ENCODE measurements at regions not wholly inside any gene's neighbourhood (a gene's known extent, or its start where the extent isn't known, plus 50 kb on each side); places are given as distances from the start of the nearest gene placed in this dataset.

DNA sequence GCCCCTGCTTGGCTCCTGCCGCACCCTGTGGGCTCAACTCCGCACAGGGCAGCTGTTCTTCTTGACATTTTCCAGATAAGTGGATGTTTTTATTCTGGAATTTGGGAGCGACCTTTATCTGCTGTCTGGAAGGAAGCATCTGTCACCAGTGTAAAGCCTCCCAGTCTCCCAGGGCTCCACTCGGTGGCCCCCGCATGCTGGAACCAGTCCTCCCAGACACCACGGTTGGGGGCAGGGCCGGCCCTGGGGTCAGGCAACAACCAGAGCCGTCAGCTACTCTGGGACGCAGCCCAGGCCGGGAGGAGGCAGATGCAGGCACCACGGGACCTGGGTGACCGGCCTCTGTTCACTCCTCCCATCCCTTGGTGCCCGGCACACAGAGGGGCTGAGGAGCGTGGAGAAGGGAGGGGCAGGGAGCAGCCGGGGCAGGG is 92.8 kb upstream of the ADAMTS2 start:
- TF ChIP-seq, protein P1, sequence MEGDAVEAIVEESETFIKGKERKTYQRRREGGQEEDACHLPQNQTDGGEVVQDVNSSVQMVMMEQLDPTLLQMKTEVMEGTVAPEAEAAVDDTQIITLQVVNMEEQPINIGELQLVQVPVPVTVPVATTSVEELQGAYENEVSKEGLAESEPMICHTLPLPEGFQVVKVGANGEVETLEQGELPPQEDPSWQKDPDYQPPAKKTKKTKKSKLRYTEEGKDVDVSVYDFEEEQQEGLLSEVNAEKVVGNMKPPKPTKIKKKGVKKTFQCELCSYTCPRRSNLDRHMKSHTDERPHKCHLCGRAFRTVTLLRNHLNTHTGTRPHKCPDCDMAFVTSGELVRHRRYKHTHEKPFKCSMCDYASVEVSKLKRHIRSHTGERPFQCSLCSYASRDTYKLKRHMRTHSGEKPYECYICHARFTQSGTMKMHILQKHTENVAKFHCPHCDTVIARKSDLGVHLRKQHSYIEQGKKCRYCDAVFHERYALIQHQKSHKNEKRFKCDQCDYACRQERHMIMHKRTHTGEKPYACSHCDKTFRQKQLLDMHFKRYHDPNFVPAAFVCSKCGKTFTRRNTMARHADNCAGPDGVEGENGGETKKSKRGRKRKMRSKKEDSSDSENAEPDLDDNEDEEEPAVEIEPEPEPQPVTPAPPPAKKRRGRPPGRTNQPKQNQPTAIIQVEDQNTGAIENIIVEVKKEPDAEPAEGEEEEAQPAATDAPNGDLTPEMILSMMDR (IDR thresholded peaks at IDR 0.05) = no peak
- intact Hi-C loops (cut with DNase I) = no loop called here
- H3K4me3 ChIP-seq = no peak overlapping the region
- H3K9me3 ChIP-seq = no peaks in the 10 kb centered on the region
- H3K27ac ChIP-seq = no peak overlapping the region
- H3K36me3 ChIP-seq = no peaks in the 10 kb centered on the region
- no peak overlapping the region for H3K9ac ChIP-seq (ENCODE audit: low read depth in 2 of 2, low read length in 2 of 2)
- no peak for DNase-seq
- H3K4me1 ChIP-seq = no peaks in the 10 kb centered on the region
- no peaks in the 10 kb centered on the region for H3K27me3 ChIP-seq

DNA sequence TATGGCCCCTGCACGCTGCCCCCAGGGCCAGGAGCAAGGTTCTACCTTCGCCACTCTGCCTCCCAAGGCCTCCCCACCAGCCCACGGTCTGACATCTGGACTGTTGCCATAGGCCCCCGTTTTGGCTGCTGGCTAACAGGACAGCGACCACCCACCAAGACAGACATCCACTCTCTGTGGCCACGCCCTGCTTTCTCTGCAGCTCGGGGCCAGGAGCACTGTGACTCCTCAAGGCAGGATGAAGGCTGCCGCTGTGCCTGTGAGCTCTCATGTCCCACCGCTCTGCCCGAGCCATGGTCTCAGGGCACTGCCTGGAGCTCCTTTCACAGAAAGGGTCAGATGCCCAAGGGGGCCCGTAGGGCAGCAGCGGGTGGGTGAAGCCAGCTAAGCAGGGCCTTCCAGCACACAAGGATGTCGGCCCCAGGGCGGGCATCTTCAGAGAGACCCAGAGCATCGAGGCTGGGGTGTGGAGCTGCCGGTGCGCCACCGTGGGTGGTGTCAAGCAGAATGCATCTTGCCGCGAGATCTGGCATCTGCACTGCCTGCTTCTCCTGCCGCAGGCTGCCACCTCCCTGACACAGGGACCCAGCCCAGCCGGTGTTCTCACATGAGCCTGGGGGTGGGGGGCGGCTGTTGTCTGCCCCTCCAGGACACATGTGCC is 92.2 kb upstream of the ADAMTS2 start:
- intact Hi-C loops (cut with DNase I) = no loop called here
- no peaks in the 10 kb centered on the region for H3K9me3 ChIP-seq
- no peak overlapping the region for H3K9ac ChIP-seq (ENCODE audit: low read depth in 2 of 2, low read length in 2 of 2)
- TF ChIP-seq, protein P1 (IDR thresholded peaks at IDR 0.05) = no peak
- no peaks in the 10 kb centered on the region for H3K27me3 ChIP-seq
- H3K4me3 ChIP-seq = no peak overlapping the region
- H3K4me1 ChIP-seq = no peaks in the 10 kb centered on the region
- no peak for DNase-seq
- H3K27ac ChIP-seq = no peak overlapping the region
- H3K36me3 ChIP-seq = no peaks in the 10 kb centered on the region

DNA sequence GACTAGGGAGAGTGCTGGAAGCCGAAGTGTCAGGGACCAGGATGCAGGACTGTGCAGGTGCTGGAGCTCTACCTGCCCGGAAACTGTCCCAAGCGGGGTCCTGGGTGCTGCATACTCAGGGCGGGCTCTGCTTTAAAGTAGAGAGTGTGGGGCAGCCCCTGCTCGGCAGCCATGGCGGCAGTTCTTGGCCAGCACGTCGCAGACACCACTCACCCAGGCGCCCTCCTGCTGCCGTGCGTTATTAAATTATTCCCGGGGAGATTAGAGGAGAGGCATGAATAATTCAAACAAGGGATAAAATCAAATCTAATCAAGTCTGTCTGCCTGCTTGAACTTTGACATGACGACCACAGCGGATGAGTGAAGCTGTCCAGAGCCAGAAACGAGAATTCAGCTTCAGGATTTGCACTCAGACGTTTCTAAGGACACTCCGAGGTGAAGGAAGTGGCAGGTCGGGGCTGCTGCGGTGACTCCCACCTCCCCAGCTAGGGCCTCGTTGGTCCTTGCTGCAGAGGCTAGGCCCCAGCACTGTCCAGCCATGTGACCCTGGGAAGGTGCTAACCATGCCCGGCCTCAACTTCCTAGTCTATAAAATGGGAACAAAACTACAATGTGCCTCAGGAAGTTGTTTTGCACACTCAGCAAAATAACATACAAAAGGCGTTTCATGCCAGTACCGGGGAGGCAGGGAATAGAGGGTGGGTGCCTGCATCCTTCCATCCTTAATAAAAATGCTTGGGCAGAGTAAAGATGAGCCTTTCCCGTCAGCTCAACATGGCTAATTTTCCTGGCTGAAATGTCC is 91.3 kb upstream of the ADAMTS2 start:
- intact Hi-C loops (cut with DNase I) = no loop called here
- no peak for DNase-seq
- Histone ChIP-seq H3K9me3 (no peaks in the 10 kb centered on the region), H3K4me3 (no peak overlapping the region), H3K36me3 (no peaks in the 10 kb centered on the region), H3K4me1 (no peaks in the 10 kb centered on the region), H3K27ac (no peak overlapping the region), H3K27me3 (no peaks in the 10 kb centered on the region), H3K9ac (ENCODE audit: low read depth in 2 of 2, low read length in 2 of 2) (no peak overlapping the region)
- TF ChIP-seq, protein P1 (IDR thresholded peaks at IDR 0.05) = no peak

DNA sequence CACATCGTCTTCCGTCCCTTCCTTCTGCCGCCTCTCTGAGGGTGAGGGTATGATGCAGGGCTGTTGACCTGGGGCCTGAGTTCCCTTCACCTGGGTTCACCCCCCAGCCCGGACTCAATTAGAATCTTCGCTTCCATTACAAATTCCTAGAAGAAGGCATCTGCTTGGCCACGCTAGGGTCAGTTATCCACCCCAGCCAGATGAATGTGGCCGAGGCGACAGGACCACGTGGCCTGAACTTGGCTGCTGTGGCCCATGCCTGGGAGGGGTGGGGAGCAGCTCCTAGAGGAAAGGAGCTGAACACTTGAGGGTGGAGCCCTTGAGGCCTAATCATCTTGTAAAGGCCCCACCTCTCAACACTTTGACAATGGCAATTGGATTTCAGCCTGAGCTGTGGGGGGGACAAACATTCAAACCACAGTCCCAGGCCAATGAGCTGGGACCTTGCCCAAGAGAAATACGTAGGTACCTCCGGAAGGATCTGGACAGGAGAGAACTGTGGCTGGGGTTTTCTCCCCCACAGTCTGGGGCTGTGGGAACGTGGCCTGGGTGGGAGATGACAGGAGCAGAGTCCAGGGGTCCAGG is 90.6 kb upstream of the ADAMTS2 start:
- no peaks in the 10 kb centered on the region for H3K27me3 ChIP-seq
- DNase-seq = no peak
- no peaks in the 10 kb centered on the region for H3K4me1 ChIP-seq
- H3K27ac ChIP-seq = no peak overlapping the region
- no peak overlapping the region for H3K4me3 ChIP-seq
- no peaks in the 10 kb centered on the region for H3K9me3 ChIP-seq
- no peak overlapping the region for H3K9ac ChIP-seq (ENCODE audit: low read depth in 2 of 2, low read length in 2 of 2)
- TF ChIP-seq, protein P1 (IDR thresholded peaks at IDR 0.05) = no peak
- intact Hi-C loops (cut with DNase I) = no loop called here
- no peaks in the 10 kb centered on the region for H3K36me3 ChIP-seq

DNA sequence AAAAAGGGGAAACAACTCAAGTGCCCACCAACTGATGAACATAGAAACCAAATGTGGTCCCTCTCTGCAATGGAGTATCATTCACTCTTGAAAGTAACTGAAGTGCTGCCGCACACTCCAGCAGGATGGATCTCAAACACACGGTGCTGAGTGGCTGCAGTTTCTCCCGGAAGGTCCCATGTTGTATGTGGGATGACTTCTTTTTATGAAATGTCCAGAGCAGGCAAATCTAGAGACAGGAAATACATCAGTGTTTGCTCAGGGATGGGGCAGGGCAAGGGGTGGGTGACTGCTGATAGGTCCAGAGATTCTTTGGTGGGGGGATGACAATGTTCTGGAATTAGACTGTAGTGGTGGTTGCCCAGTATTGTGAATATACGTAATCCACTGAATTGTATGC is 89.9 kb upstream of the ADAMTS2 start:
- H3K4me1 ChIP-seq = no peaks in the 10 kb centered on the region
- H3K36me3 ChIP-seq = no peaks in the 10 kb centered on the region
- no peaks in the 10 kb centered on the region for H3K9me3 ChIP-seq
- H3K9ac ChIP-seq (ENCODE audit: low read depth in 2 of 2, low read length in 2 of 2) = no peak overlapping the region
- no peaks in the 10 kb centered on the region for H3K27me3 ChIP-seq
- TF ChIP-seq, protein P1 (IDR thresholded peaks at IDR 0.05) = no peak
- H3K27ac ChIP-seq = no peak overlapping the region
- H3K4me3 ChIP-seq = no peak overlapping the region
- intact Hi-C loops (cut with DNase I) = no loop called here
- DNase-seq = no peak

All from colonic mucosa (tissue), 4 donors.